GDM1 (cell line): ENCODE measurements at regions not wholly inside any gene's neighbourhood (a gene's known extent, or its start where the extent isn't known, plus 50 kb on each side); places are given as distances from the start of the nearest gene placed in this dataset.

ENCODE experiments used
- DNase-seq: peaks from one replicate; lab custom pipeline; 2025; lab: John Stamatoyannopoulos, UW

DNA sequence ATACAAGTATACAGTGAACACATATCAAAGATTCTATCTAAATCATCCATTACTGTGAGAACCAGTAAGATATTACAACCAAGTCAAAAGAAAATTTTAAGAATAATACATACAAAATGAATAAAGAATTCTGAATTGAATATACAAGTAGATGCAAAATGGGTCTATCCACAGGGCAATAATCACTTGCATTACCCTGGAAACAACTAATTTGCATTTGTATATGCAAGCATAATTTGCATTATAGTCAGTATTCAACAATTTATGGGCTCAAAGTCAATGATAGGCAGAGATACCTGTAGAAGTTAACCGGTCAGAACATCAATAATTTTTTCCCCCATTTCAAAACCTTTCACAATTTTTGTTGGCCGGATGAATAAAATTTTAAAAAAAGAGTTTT, 512.2 kb upstream of the ALCAM start:
- DNase-seq: no peak

DNA sequence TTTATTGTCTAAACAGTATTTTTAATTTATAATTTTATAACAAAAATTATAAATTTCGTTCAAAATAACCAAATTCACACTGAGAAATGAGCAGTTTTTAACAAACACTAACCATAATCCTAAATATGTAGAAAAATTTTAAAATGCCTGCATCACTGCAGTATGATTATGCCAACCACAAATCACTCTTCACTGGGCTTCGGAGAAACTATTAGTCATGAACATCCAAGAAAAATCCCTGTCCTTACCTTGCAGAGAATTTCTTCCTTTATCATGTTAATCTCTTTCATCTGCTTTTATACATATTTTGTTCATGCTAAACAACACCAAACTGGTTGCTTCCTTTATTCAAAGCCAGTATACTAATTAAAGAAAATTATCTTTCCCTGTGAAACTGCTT, 511.0 kb upstream of the ALCAM start:
- DNase-seq: no peak

DNA sequence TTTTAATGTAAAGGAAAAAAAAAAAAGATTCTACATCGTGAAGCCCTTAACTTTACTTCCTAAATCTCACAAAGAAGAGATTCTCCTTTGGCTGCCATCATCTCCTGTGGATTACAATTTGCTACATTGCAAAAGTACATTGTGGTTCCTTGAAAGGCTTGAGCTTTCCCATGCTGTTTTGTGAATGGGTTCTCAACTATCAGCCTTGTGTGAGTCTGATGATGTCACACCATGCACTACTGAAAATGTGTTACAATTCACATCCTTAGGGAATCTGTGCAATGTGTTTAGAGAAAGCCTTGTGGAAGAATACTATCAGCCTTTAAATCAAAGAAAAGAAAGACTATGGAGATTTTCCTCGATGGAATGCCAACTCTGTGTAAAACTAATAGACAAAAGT, 510.0 kb upstream of the ALCAM start:
- DNase-seq: no peak

DNA sequence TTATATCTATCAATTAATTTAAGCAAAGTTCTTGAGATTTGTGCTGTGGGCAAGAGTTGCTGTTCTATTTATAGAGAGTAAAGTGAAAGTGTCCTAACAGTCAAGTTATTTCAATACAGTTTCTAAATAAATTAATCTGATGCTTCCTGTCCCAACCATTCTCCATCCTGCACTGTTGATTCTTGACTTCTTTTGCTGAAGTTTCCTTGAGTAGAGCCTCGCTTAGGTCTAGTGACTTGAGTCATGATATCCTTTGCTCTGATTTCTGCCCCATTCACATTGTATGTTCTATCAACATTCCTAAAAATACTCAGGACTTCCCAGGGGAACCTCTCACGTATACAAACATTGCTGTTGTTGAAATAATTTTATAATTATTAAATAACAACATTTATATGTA, 498.4 kb upstream of the ALCAM start:
- no peak for DNase-seq

DNA sequence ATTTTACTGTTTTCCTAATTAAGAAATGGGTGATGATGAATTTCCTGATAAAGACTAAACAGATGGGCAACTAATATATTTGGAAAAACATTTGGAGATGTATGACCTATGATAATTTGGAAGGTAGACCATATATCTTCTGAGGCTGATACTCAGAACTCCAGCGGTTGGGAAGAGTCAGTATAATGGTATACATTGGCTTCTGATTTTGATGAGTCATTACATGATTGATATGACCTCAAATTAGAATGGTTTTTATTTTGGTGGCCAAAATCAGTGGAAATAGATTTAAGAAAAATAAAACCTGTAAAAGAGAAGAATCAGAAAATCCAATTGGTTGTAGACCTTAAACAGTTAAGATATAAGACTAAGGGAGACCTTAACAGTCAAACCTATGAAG, 496.4 kb upstream of the ALCAM start:
- no peak for DNase-seq

DNA sequence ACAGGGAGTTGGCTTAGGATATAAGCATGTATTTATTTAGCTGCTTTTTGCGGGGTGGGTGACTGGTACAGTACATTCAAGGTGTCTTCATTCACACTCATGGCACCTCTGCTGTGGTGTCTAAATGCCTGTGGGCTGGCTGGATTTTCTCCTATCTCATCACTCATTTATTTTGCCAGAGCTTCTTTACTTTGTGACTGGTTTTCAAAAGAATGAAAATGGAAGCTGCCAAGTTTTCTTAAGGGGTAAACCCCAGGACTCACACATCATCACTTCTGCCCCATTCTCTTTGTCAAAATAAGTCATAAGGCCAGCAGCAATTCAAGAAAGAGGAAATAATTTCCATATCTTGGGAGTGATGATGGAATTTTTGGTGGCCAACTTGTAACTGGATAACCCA, 493.4 kb upstream of the ALCAM start:
- no peak for DNase-seq

DNA sequence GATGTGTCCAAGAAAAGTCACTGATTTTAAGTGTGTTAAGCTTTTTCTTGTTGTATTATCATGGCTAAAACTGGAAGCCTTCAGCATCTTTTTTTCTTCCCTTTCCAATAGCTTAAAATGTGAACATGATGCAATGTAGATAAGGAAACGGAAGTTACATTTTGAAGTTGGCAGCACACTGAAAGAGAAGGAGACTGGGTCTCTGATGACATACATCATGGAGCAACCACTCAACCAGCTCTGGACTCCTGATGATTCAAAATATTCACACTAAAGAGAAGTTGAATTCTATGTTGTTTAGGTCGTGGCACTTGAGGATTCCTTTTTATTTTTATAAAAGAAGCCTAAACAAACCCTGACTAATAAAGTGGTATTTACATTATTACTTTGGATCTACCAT, 488.3 kb upstream of the ALCAM start:
- DNase-seq: no peak

DNA sequence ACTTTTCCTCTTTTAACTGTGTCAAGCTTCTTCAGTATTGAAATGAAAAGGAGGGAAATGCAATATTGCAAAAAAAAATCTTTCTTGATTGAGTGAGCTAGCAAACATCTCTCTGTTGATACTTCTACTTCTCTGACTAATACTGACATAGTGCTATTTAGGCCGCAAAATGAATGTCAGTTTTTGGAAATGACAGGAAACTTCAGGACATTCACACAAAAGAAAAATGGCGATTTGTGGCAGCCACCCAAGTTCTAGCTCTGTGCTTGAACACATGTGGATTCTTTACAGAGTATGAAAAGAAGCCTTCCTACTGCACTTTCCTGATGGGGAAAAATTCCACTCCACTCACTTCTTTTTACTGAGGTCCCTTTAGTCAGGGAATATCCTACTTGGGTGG, 486.8 kb upstream of the ALCAM start:
- no peak for DNase-seq

DNA sequence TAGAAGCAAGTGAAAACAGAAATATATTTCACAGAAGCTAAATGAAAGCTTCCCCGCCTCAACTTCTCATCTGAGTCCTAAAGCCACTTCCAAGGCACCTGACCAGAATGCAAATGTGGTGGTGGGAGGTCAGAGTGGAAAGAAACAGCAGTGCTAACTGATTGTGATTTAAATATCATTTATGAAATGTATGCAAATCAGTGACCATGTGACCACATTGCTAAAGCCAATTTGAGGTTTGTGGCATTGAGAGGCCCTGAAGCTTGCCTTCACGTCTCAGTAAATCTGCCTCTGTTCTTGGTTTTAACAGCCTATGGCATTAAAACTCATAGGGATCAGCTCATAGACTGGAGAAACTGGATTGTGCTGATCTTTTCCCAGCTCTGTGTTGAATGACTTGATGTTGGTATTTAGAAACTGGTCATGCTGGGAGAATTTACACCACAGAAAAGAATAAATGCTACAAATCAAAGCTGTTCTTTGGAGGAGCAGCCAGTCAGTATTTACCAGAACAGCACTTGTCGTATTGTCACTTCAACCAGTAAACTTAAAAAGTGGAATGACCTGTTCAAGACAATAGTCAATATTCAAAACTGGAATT, 481.4 kb upstream of the ALCAM start:
- no peak for DNase-seq

DNA sequence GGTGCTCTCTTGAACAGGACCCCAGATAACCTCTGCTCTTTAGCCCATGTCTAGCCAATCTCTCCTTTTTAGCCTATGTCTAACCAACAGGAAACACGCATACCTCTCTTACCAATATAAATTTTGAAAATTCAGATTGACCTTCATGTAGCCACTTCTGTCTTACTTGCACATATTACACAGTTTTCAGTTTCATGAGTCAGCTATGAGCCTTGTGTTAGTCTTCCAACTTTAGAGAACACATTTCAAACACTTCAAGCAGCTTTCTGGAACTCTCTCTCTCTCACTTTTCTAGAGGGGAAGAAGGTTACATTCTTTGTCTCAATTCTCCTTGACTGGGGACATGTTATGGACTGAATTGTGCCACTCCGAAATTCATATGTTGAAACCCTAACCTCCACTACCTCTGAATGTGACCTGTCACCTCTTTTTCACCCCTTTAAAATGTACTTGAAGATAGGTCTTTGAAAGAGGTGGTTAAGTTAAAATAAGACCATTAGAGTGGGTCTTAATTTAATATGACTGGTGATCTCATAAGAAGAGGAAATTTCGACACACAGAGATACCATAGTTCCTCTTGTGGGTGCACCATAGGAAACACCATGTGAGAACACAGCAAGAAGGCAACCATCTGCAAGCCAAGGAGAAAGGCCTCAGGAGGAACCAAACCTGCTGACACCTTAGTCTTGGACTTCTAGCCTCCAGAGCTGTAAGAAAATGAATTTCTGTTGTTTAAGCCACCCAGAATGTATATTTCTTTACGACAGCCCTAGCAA, 480.3 kb upstream of the ALCAM start:
- no peak for DNase-seq

DNA sequence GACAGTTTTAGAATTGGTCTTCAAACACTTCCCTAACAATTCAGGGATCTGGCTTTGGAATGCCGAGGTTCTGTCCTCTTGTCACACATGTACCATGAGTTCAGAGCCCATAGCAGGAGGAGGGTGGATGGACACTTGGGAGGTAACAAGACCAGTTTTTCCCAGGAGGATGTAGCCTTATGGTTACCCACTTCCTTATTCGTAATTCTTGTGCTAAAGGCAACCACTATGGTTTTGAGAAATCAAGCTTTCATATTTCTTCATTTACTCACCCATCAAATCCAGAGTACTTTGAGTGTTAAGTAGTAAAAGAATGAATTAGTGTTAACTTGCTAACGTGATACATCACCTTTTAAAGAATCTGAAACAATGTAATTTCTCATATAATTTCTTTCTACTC, 479.6 kb upstream of the ALCAM start:
- no peak for DNase-seq

DNA sequence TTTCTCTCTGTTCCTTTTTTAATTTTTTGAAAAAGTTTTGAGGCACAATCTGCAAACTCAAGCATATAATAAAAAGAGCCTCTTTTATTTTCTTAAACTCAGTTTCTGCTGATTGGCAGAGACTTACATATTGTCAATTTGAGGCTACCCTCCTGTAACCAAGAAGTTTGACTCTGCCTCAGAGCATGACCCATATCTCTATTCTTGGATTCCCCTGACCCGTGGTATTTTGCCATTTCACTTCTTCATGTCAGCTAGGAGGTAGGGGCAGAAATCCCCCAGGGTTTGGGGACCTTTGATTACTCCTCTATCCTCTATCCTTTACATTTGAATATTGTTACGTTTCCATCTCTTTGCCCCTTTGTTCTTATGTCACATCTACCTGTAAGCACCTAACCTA, 479.1 kb upstream of the ALCAM start:
- no peak for DNase-seq

DNA sequence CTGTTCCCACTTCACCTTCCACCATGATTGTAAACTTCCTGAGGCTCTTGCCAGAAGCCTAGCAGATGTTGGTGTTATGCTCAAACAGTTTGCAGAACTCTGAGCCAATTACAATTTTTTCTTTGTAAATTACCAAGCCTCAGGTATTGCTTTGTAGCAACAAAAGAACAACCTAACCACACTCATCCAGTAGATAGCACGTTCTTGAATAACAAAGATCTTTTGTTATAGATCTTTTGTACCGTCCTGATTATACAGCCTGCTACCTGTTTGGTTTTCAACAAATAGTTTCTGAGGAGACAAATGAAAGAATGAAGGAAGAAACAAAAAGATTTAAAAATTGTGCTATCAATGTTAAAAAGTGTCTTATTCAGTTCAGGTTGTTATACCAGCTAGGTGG, 474.7 kb upstream of the ALCAM start:
- no peak for DNase-seq

DNA sequence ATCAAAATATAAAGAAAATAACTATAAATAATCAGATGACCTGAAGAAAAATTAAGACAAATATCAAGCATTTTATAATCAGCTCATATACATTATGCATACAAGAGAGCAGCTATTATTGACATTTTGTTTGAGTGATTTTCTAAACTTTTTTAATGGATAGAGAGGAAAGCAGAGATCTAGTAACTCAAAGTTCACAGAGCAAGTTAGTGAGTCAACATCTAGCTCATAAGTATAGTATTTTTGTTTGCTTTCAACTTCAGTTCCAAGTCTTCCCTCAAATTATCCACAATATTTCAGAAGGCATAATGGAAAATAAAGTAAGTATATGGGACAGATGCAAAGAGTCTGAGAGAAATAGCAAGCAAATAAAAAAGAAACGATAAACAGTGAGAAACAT, 470.1 kb upstream of the ALCAM start:
- no peak for DNase-seq

DNA sequence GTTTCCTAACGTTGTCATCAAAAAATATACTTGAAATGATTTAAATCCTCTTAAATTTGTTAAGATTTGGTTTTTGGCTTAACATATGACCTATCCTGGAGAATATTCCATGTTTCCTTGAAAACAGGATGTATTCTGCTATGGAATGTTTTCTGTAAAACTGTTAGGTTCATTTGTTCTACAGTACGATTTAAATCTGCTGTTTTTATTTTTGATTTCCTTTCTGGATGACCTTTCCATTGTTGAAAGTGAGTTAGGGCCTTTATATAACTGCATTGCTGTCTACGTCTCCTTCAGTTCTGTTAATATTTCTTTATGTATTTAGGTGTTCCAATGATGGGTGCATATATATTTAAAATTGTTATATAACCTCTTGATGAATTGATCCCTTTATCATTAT, 465.3 kb upstream of the ALCAM start:
- DNase-seq: no peak

DNA sequence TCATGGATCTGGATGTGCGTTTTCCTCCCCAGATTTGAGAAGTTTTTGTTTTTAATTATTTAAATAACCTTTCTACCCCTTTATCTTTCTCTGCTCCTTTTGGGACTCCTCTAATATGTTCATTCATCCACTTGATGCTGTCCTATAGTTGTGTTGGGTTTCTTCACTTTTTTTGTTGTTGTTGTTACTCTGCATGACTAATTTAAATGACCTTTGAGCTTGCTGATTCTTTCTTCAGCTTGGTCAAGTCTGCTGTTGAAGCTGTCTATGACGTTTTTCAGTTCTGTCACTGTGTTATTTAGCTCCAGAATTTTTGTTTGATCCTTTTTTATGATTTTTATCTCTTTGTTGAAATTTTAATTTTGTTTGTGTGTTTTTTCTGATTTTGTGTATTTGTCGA, 463.6 kb upstream of the ALCAM start:
- DNase-seq: no peak

DNA sequence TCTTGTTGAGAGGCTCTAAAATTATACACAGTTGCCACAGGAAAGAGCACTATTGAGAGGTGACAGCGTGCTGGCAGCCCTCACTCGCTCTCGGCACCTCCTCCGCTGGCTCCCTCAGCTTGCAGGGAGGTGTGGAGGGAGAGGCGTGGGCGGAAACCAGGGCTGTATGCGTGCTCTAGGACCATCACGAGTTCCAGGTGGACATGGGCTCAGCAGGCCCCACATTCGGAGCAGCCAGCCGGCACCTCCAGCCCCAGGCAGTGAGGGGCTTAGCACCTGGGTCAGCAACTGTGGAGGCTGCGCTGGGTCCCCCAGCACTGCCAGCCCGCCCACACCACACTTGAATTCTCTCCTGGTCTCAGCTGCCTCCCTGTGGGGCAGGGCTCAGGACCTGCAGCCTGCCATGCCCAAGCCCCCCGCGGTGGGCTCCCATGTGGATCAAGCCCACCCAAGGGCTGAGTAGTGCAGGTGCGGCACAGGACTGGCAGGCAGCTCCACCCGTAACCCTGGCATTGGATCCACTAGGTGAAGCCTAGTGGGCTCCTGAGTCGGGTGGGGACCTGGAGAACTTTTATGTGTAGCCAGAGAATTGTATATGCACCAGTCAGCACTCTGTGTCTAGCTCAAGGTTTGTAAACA, 460.6 kb upstream of the ALCAM start:
- DNase-seq: no peak

DNA sequence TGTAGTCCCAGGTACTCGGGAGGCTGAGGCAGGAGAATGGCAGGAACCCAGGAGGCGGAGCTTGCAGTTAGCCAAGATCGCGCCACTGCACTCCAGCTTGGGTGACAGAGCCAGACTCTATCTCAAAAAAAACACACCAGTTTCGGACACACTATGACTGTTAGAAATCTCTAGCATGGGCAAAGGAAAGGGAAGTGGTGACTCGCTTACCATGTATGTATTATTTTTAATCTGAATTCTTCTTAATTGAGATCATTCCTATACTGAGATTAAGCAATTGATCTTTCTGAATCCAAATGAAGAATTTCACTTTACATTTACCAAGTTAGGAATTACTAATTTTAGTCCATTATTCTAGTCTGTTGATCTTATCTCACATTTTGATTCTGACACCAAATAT, 459.2 kb upstream of the ALCAM start:
- no peak for DNase-seq

DNA sequence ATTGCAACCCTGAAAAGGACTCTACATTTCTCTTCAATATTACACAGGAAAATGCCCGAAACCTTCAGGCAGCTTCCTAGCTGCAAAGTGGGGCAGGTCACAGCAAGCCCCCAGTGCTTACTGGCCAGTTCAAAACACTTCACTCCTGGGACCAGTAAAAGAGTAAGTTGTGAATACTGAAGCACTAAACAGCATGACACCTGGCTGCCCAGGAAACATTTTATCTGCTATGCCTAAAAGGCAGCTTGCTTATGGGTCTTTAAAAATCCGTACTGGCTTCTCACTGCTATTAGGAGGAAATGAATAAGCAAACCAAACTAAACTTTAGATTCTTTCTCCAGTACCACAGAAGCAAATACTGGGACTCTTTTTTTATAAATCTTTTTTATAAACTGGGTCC, 457.9 kb upstream of the ALCAM start:
- DNase-seq: no peak

DNA sequence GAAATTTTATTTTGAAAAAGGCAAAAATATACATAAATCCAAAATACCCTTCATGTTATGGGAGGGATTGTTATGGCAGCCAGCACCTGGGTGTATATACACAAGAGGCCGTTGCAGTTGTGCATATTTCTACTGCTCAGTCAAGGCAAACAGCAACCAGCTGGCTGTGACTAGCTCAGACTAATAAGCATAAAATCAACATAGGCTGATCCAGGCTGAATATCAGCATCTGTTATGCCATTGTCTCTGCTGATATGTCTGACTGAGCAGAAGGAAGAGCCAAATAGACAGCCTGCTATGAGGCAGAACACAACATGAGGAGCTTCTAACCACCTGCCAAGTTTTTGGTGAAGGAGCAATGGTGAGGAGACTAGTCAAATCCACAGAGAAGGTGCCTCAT, 457.5 kb upstream of the ALCAM start:
- no peak for DNase-seq

DNA sequence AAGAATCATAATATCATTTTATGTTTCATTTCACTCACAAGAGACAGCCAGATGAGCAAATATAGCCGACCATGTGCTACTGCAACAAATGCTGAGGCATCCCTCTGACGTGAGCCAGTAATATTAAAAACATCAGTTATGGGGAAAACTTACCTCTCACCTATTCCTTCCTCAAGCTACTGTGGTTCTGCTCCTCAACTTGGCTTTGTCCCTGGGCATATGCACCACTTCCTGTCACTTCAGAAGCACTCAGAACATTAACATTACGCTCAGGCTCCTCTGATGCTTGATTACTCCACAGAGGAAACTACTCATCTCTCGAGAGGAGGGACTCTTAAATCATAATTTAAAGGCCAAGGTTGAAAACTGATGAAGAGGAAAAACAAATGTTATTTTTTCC, 457.0 kb upstream of the ALCAM start:
- DNase-seq: no peak

DNA sequence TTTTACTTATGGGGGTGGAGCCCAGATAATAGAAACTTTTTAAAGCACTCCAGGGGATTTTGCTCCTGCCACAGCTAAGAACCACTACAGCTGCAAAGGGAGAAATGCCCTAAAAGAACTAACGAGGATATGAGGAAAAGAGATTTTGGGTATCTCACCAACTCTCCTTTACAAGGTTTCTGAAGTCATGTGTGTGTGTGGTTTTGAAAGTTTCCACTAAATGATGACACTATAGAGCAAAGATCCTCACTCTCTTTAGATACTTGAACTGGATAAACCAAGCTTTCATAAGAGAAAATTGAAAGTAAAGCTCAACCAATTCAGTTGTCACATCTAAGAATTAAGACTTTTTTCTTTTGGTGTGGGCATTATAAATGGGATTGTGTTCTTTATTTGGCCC, 455.3 kb upstream of the ALCAM start:
- no peak for DNase-seq

DNA sequence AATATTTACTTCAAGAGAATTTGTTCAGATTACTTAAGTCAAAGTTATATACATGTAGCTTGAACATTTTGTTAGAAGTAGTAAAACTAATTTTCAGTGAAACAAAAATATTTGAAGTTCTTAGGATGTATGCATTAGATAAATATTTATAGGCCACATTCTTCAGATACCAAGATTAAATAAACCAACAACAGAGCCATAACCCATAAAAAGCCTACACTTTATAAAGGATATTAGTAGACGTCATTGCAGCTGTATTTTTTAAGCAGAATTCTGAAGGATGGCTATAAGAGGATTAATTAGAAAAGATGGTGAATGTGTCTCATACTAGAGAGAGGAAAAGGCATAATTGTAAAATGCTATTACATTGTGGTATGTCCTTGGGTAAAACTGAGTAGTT, 449.7 kb upstream of the ALCAM start:
- DNase-seq: no peak

DNA sequence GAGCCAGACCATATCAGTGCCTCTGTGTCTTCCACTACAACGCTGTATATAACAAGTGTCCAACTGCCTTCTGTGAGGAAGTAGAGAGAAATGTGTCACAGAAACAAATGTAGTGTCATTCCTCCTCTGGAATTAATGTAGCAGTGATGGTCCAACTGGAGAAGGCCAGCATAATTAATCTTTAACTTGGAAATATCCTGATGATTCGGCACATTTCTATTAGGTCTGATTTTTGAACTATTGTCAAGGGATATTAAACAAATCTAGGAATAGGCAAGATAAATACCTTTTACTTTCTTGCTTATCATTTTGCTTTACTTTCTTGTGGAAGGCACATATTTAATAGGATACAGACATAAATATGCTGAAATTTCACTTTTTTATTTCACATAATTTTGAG, 446.2 kb upstream of the ALCAM start:
- DNase-seq: no peak
